ENCODE measurements at regions not wholly inside any gene's neighbourhood (a gene's known extent, or its start where the extent isn't known, plus 50 kb on each side); places are given as distances from the start of the nearest gene placed in this dataset.

- TF ChIP-seq RAD21 (IDR thresholded peaks at IDR 0.05; ENCODE audit: low read depth): no peak
- no peak for TF ChIP-seq YY1 (IDR thresholded peaks at IDR 0.05; ENCODE audit: low read depth)
- TF ChIP-seq EP300 (IDR thresholded peaks at IDR 0.05; ENCODE audit: borderline replicate concordance): no peak
- TF ChIP-seq NFIC (IDR thresholded peaks at IDR 0.05): no peak
- no peak for TF ChIP-seq MAX (IDR thresholded peaks at IDR 0.05)
- no peak for TF ChIP-seq REST (IDR thresholded peaks at IDR 0.05; ENCODE audit: low read depth)
- no peak for TF ChIP-seq ZBTB7A (IDR thresholded peaks at IDR 0.05; ENCODE audit: low read depth)
- no peak for TF ChIP-seq EGR1 (IDR thresholded peaks at IDR 0.05)
- no peak for TF ChIP-seq TAF1 (IDR thresholded peaks at IDR 0.05; ENCODE audit: low read depth)
- TF ChIP-seq FOXM1 (IDR thresholded peaks at IDR 0.05; ENCODE audit: borderline replicate concordance, low read depth): no peak
- no peak for TF ChIP-seq TCF12 (IDR thresholded peaks at IDR 0.05; ENCODE audit: low read depth)
- TF ChIP-seq TEAD4 (IDR thresholded peaks at IDR 0.05): no peak
- no peak for TF ChIP-seq CEBPB (IDR thresholded peaks at IDR 0.05)
- TF ChIP-seq USF1 (IDR thresholded peaks at IDR 0.05): no peak
- no peak for TF ChIP-seq CREB1 (IDR thresholded peaks at IDR 0.05; ENCODE audit: low read depth)
Measured at GRCh38 chr5:104987074-104987473, 1424.5 kb upstream of the NUDT12 start.

GRCh38 chr5:104977529-104977928 is 1414.9 kb upstream of the NUDT12 start:
- TF ChIP-seq YY1 (IDR thresholded peaks at IDR 0.05; ENCODE audit: low read depth) (no peak), RAD21 (IDR thresholded peaks at IDR 0.05; ENCODE audit: low read depth) (no peak), USF1 (IDR thresholded peaks at IDR 0.05) (no peak), REST (IDR thresholded peaks at IDR 0.05; ENCODE audit: low read depth) (no peak), MAX (IDR thresholded peaks at IDR 0.05) (no peak), TEAD4 (IDR thresholded peaks at IDR 0.05) (no peak), EGR1 (IDR thresholded peaks at IDR 0.05) (no peak), NFIC (IDR thresholded peaks at IDR 0.05) (no peak), CREB1 (IDR thresholded peaks at IDR 0.05; ENCODE audit: low read depth) (no peak), ZBTB7A (IDR thresholded peaks at IDR 0.05; ENCODE audit: low read depth) (no peak), FOXM1 (IDR thresholded peaks at IDR 0.05; ENCODE audit: borderline replicate concordance, low read depth) (no peak), CEBPB (IDR thresholded peaks at IDR 0.05) (no peak), EP300 (IDR thresholded peaks at IDR 0.05; ENCODE audit: borderline replicate concordance) (no peak), TCF12 (IDR thresholded peaks at IDR 0.05; ENCODE audit: low read depth) (no peak), TAF1 (IDR thresholded peaks at IDR 0.05; ENCODE audit: low read depth) (no peak)

GRCh38 chr5:104967806-104968410 is 1405.3 kb upstream of the NUDT12 start:
- TF ChIP-seq FOXM1 (IDR thresholded peaks at IDR 0.05; ENCODE audit: borderline replicate concordance, low read depth) (no peak), CEBPB (IDR thresholded peaks at IDR 0.05) (no peak), EP300 (IDR thresholded peaks at IDR 0.05; ENCODE audit: borderline replicate concordance) (no peak), YY1 (IDR thresholded peaks at IDR 0.05; ENCODE audit: low read depth) (no peak), EGR1 (IDR thresholded peaks at IDR 0.05) (no peak), MAX (IDR thresholded peaks at IDR 0.05) (no peak), USF1 (IDR thresholded peaks at IDR 0.05) (no peak), ZBTB7A (IDR thresholded peaks at IDR 0.05; ENCODE audit: low read depth) (no peak), TEAD4 (IDR thresholded peaks at IDR 0.05) (no peak), NFIC (IDR thresholded peaks at IDR 0.05) (no peak), REST (IDR thresholded peaks at IDR 0.05; ENCODE audit: low read depth) (no peak), TAF1 (IDR thresholded peaks at IDR 0.05; ENCODE audit: low read depth) (no peak)
